Keratinocyte (primary cell): ENCODE measurements at regions not wholly inside any gene's neighbourhood (a gene's known extent, or its start where the extent isn't known, plus 50 kb on each side); places are given as distances from the start of the nearest gene placed in this dataset.

ENCODE experiments used
- EZH2 ChIP-seq: IDR thresholded peaks from one replicate; pipeline ENCODE4 v1.6.1; 2012; ENCODE audit warnings: inconsistent platforms, mild to moderate bottlenecking, low read length, moderate library complexity
- TF ChIP-seq, protein P1 (sequence below), 3 experiments: IDR thresholded peaks in 1 of 3; conservative IDR thresholded peaks in 1 of 3; optimal IDR thresholded peaks in 1 of 3; 2 replicates in 2 of 3; 3 replicates in 1 of 3; pipeline versions ENCODE3 to v1.5.1; 2011; ENCODE audit warnings: low read length in 3 of 3, mild to moderate bottlenecking in 3 of 3, moderate library complexity in 2 of 3, control low read depth in 1 of 3, inconsistent platforms in 1 of 3; ENCODE audit not compliant: insufficient read depth in 2 of 3; ENCODE audit errors: extremely low read depth in 1 of 3

DNA sequence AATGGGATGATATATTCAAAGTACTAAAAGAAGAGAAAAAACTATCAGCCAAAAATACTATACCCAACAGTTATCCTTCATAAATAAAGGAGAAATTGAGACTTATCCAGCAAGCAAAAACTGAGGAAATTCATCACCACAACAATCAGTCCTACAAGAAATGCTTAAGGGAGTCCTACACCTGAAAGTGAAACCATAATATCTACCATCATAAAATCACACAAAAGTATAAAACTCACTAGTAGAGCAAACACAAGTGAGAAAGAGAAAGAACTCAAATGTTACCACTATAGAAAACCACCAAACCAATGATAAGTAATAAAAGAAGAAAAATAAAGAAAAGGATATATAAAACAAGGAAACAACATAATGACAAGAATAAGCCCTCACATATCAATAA, 103.6 kb upstream of the NEO1 start:
- TF ChIP-seq, protein P1, sequence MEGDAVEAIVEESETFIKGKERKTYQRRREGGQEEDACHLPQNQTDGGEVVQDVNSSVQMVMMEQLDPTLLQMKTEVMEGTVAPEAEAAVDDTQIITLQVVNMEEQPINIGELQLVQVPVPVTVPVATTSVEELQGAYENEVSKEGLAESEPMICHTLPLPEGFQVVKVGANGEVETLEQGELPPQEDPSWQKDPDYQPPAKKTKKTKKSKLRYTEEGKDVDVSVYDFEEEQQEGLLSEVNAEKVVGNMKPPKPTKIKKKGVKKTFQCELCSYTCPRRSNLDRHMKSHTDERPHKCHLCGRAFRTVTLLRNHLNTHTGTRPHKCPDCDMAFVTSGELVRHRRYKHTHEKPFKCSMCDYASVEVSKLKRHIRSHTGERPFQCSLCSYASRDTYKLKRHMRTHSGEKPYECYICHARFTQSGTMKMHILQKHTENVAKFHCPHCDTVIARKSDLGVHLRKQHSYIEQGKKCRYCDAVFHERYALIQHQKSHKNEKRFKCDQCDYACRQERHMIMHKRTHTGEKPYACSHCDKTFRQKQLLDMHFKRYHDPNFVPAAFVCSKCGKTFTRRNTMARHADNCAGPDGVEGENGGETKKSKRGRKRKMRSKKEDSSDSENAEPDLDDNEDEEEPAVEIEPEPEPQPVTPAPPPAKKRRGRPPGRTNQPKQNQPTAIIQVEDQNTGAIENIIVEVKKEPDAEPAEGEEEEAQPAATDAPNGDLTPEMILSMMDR (optimal IDR thresholded peaks at IDR 0.05 in 1 of 3, IDR thresholded peaks at IDR 0.05 in 1 of 3, conservative IDR thresholded peaks at IDR 0.05 in 1 of 3; ENCODE audit: extremely low read depth in 1 of 3, insufficient read depth in 2 of 3, low read length in 3 of 3), result no peak
- TF ChIP-seq EZH2, result no peak
